CD4-positive, CD25-positive, alpha-beta regulatory T cell (primary cell): ENCODE measurements at regions not wholly inside any gene's neighbourhood (a gene's known extent, or its start where the extent isn't known, plus 50 kb on each side); places are given as distances from the start of the nearest gene placed in this dataset.
A peak's percentile ranks its signal among the peaks of the same experiment; 100 is the strongest.

Experiments used
- ATAC-seq, 2 donors: fragments of 150-1000 bp; cut with Tn5 transposase; one replicate each; pipeline ENCODE4 v1.10.0; 2021; ENCODE audit warnings: low read depth in 2 of 2, moderate number of reproducible peaks in 2 of 2, moderate library complexity in 1 of 2
- DNase-seq, 3 donors: peaks; one replicate each; pipeline versions ENCODE4 v3.0.0 to v3.0.0-alpha.2; 2012 to 2022; ENCODE audit warnings: mixed read lengths in 1 of 3
- H3K27ac ChIP-seq: one replicate; pipeline ENCODE4 v1.7.0; 2013; ENCODE audit warnings: mild to moderate bottlenecking, low read length; ENCODE audit not compliant: insufficient read depth, poor library complexity, severe bottlenecking
- H3K27me3 ChIP-seq: one replicate; pipeline ENCODE4 v1.7.0; 2013; ENCODE audit warnings: low read length; ENCODE audit not compliant: control insufficient read depth, insufficient read depth
- H3K36me3 ChIP-seq: one replicate; pipeline ENCODE4 v1.7.0; 2013; ENCODE audit warnings: mild to moderate bottlenecking, low read length, moderate library complexity; ENCODE audit not compliant: control insufficient read depth, insufficient read depth
- H3K4me1 ChIP-seq: 2 replicates; pipeline ENCODE4 v1.7.0; 2013; ENCODE audit warnings: mild to moderate bottlenecking, low read length; ENCODE audit not compliant: insufficient read depth, control insufficient read depth, poor library complexity, severe bottlenecking
- H3K4me3 ChIP-seq: one replicate; pipeline ENCODE4 v1.7.0; 2013; ENCODE audit warnings: low read depth, mild to moderate bottlenecking, low read length, moderate library complexity
- H3K9me3 ChIP-seq, 2 experiments: 1 replicate in 1 of 2; 2 replicates in 1 of 2; pipeline ENCODE4 v1.7.0; 2013; ENCODE audit warnings: low read length in 2 of 2, mild to moderate bottlenecking in 1 of 2, moderate library complexity in 1 of 2; ENCODE audit not compliant: control insufficient read depth in 2 of 2
- H3K27ac Mint-ChIP-seq, 3 donors: one replicate each; pipeline ENCODE4 v1.8.0; 2020 to 2022; ENCODE audit warnings: mild to moderate bottlenecking in 3 of 3, mixed read lengths in 3 of 3, moderate library complexity in 2 of 3
- H3K27me3 Mint-ChIP-seq: one replicate; pipeline ENCODE4 v1.8.0; 2022; ENCODE audit warnings: mild to moderate bottlenecking, mixed read lengths
- H3K36me3 Mint-ChIP-seq: one replicate; pipeline ENCODE4 v1.8.0; 2020; ENCODE audit warnings: mixed read lengths
- H3K4me1 Mint-ChIP-seq, 4 donors: one replicate each; pipeline ENCODE4 v1.8.0; 2020 to 2022; ENCODE audit warnings: mixed read lengths in 4 of 4, mild to moderate bottlenecking in 1 of 4
- H3K4me3 Mint-ChIP-seq, 4 donors: one replicate each; pipeline ENCODE4 v1.8.0; 2020 to 2022; ENCODE audit warnings: mild to moderate bottlenecking in 4 of 4, mixed read lengths in 4 of 4, moderate library complexity in 3 of 4
- H3K9me3 Mint-ChIP-seq, 7 donors: one replicate each; pipeline ENCODE4 v1.8.0; 2020 to 2022; ENCODE audit warnings: mixed read lengths in 7 of 7, mild to moderate bottlenecking in 3 of 7, moderate library complexity in 2 of 7

DNA sequence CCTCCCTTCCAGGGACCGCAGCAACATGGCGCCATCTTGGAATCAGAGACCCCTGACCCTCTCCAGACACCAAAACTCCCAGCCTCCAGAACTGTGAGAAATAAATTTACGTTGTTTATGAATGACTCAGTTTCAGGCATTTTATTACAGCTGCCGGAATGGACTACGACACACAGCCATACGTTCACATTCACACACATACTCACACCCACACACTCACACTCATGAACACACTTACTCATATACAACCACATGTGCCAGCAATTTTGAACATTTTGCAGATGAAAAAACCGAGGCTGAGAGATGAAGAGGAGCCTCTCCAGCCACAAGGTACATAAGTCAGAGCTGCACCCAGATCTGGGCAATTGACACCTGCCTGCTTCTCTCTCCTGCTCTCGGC lies 151.0 kb upstream of the RAB4A start:
- Mint-ChIP-seq H3K27me3 (peaks cover 4% of the 10 kb centered on the region), H3K36me3 (no peaks in the 10 kb centered on the region), H3K4me3 (no peak overlapping the region), H3K27ac (peak overlapping the region in 1 of 3 donors; percentile 18), H3K4me1 (peaks cover 0 to 2% (median 0%) of the 10 kb centered on the region in 4 donors), H3K9me3 (no peaks in the 10 kb centered on the region)
- Histone ChIP-seq H3K27me3 (no peaks in the 10 kb centered on the region), H3K27ac (no peak overlapping the region), H3K4me3 (no peak overlapping the region), H3K36me3 (no peaks in the 10 kb centered on the region), H3K4me1 (no peaks in the 10 kb centered on the region), H3K9me3 (no peaks in the 10 kb centered on the region)
- ATAC-seq, result no peak
- no peak for DNase-seq

- Mint-ChIP-seq H3K27ac (no peak overlapping the region), H3K9me3 (no peaks in the 10 kb centered on the region), H3K27me3 (peaks cover 4% of the 10 kb centered on the region), H3K4me1 (peaks cover 0 to 5% (median 2%) of the 10 kb centered on the region in 4 donors), H3K4me3 (no peak overlapping the region), H3K36me3 (no peaks in the 10 kb centered on the region)
- Histone ChIP-seq H3K36me3 (no peaks in the 10 kb centered on the region), H3K4me3 (no peak overlapping the region), H3K27ac (no peak overlapping the region), H3K4me1 (no peaks in the 10 kb centered on the region), H3K9me3 (no peaks in the 10 kb centered on the region), H3K27me3 (no peaks in the 10 kb centered on the region)
- no peak for ATAC-seq
- DNase-seq, result no peak
Measured at GRCh38 chr1:229121845-229122436, 149.0 kb upstream of the RAB4A start.

GRCh38 chr1:229122606-229123005 lies 148.3 kb upstream of the RAB4A start:
- no peaks in the 10 kb centered on the region for H3K4me1 ChIP-seq
- H3K9me3 ChIP-seq, result no peaks in the 10 kb centered on the region
- H3K9me3 Mint-ChIP-seq, result no peaks in the 10 kb centered on the region
- H3K27ac Mint-ChIP-seq, result no peak overlapping the region
- no peak for DNase-seq
- no peak overlapping the region for H3K4me3 Mint-ChIP-seq
- peaks cover 4% of the 10 kb centered on the region for H3K27me3 Mint-ChIP-seq
- no peaks in the 10 kb centered on the region for H3K27me3 ChIP-seq
- H3K27ac ChIP-seq, result no peak overlapping the region
- H3K4me3 ChIP-seq, result no peak overlapping the region
- peaks cover 0 to 11% (median 8%) of the 10 kb centered on the region in 4 donors for H3K4me1 Mint-ChIP-seq
- H3K36me3 ChIP-seq, result no peaks in the 10 kb centered on the region
- no peaks in the 10 kb centered on the region for H3K36me3 Mint-ChIP-seq
- no peak for ATAC-seq

DNA sequence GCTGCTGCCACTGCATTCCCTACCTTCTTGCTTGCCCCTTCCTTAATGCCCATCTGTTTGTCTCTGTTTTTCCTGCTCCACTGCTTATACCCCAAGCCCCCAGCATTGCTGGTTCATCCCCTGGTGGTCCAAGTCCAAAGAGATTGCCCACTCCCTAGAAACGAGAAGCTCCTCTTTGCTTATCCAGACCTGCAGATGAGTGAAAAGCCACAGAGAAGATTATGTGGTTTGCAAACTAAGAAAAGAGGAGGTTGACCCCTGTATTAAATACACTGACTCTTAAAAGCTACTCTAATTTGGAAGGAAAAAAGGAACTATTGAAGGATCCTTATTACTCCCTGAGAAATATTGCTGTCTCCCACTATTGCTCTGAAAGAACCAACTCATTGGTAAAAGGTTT lies 146.8 kb upstream of the RAB4A start:
- Mint-ChIP-seq H3K4me3 (no peak overlapping the region), H3K9me3 (peaks cover 0 to 4% (median 0%) of the 10 kb centered on the region in 7 donors), H3K27me3 (peaks cover 4% of the 10 kb centered on the region), H3K36me3 (no peaks in the 10 kb centered on the region), H3K4me1 (peaks cover 0 to 20% (median 14%) of the 10 kb centered on the region in 4 donors), H3K27ac (no peak overlapping the region)
- DNase-seq (no peak), ATAC-seq (no peak)
- Histone ChIP-seq H3K4me3 (no peak overlapping the region), H3K36me3 (no peaks in the 10 kb centered on the region), H3K27ac (no peak overlapping the region), H3K27me3 (no peaks in the 10 kb centered on the region), H3K9me3 (no peaks in the 10 kb centered on the region), H3K4me1 (peaks cover 3% of the 10 kb centered on the region)

- Histone ChIP-seq H3K36me3 (no peaks in the 10 kb centered on the region), H3K27ac (no peak overlapping the region), H3K27me3 (no peaks in the 10 kb centered on the region), H3K9me3 (no peaks in the 10 kb centered on the region), H3K4me3 (no peak overlapping the region), H3K4me1 (peaks cover 8% of the 10 kb centered on the region)
- Mint-ChIP-seq H3K4me1 (peaks cover 0 to 21% (median 13%) of the 10 kb centered on the region in 4 donors), H3K27me3 (peaks cover 4% of the 10 kb centered on the region), H3K27ac (no peak overlapping the region), H3K9me3 (peaks cover 0 to 4% (median 0%) of the 10 kb centered on the region in 7 donors), H3K4me3 (no peak overlapping the region), H3K36me3 (no peaks in the 10 kb centered on the region)
- no peak for DNase-seq
- ATAC-seq, result no peak
Measured at GRCh38 chr1:229124520-229125124, 146.3 kb upstream of the RAB4A start.

- peaks cover 0 to 46% (median 23%) of the 10 kb centered on the region in 4 donors for H3K4me1 Mint-ChIP-seq
- ATAC-seq, result no peak
Measured at GRCh38 chr1:229127301-229127700, 143.6 kb upstream of the RAB4A start.

GRCh38 chr1:229128066-229128608 lies 142.8 kb upstream of the RAB4A start:
- Mint-ChIP-seq H3K4me3 (no peak overlapping the region), H3K27ac (peak overlapping the region in 2 of 3 donors; percentile 60 to 72), H3K27me3 (no peaks in the 10 kb centered on the region), H3K36me3 (no peaks in the 10 kb centered on the region), H3K9me3 (peaks cover 0 to 7% (median 0%) of the 10 kb centered on the region in 7 donors), H3K4me1 (peaks cover 0 to 46% (median 23%) of the 10 kb centered on the region in 4 donors)
- DNase-seq, result no peak
- Histone ChIP-seq H3K4me3 (no peak overlapping the region), H3K27ac (no peak overlapping the region), H3K9me3 (no peaks in the 10 kb centered on the region), H3K27me3 (no peaks in the 10 kb centered on the region), H3K4me1 (peaks cover 19% of the 10 kb centered on the region), H3K36me3 (no peaks in the 10 kb centered on the region)
- no peak for ATAC-seq

More at GRCh38 chr1:229127301-229127700, 143.6 kb upstream of the RAB4A start:
- Histone ChIP-seq H3K27ac (no peak overlapping the region), H3K4me3 (no peak overlapping the region), H3K27me3 (no peaks in the 10 kb centered on the region), H3K9me3 (no peaks in the 10 kb centered on the region), H3K4me1 (peaks cover 19% of the 10 kb centered on the region), H3K36me3 (no peaks in the 10 kb centered on the region)
- peak overlapping the region; percentile 53 to 80 (median 60) for H3K27ac Mint-ChIP-seq
- peaks cover 3% of the 10 kb centered on the region for H3K27me3 Mint-ChIP-seq
- H3K36me3 Mint-ChIP-seq, result no peaks in the 10 kb centered on the region
- peak in 1 of 3 donors; percentile 53 for DNase-seq
- peaks cover 0 to 4% (median 0%) of the 10 kb centered on the region in 7 donors for H3K9me3 Mint-ChIP-seq
- H3K4me3 Mint-ChIP-seq, result peak overlapping the region in 2 of 4 donors; percentile 5 to 59
